H9 (cell line): ENCODE measurements at regions not wholly inside any gene's neighbourhood (a gene's known extent, or its start where the extent isn't known, plus 50 kb on each side); places are given as distances from the start of the nearest gene placed in this dataset.

ENCODE experiments used
- DNase-seq: peaks from one replicate; pipeline ENCODE4 v3.0.0-alpha.2; 2017
- H2AFZ ChIP-seq: one replicate; pipeline ENCODE4 v1.6.1; 2013; ENCODE audit warnings: mild to moderate bottlenecking, low read length, control low read depth, moderate library complexity
- H2AK5ac ChIP-seq: 2 replicates; pipeline ENCODE4 v1.6.1; 2013; ENCODE audit warnings: low read length, control low read depth, mixed read lengths; ENCODE audit not compliant: insufficient read length
- H2BK120ac ChIP-seq: one replicate; pipeline ENCODE4 v1.6.1; 2013; ENCODE audit warnings: low read depth, mild to moderate bottlenecking, low read length, control low read depth, inconsistent platforms; ENCODE audit not compliant: poor library complexity, severe bottlenecking
- H2BK12ac ChIP-seq: 2 replicates; pipeline ENCODE4 v1.6.1; 2013; ENCODE audit warnings: low read length, control low read depth, mixed read lengths, low read depth; ENCODE audit not compliant: insufficient read length
- H2BK15ac ChIP-seq: 2 replicates; pipeline ENCODE4 v1.6.1; 2013; ENCODE audit warnings: low read depth, low read length, control low read depth
- H2BK20ac ChIP-seq: one replicate; pipeline ENCODE4 v1.6.1; 2013; ENCODE audit warnings: low read depth, mild to moderate bottlenecking, low read length, control low read depth, inconsistent platforms; ENCODE audit not compliant: poor library complexity, severe bottlenecking
- H2BK5ac ChIP-seq: 2 replicates; pipeline ENCODE4 v1.6.1; 2013; ENCODE audit warnings: low read length, control low read depth, mixed read lengths; ENCODE audit not compliant: insufficient read length
- H3K14ac ChIP-seq: 2 replicates; pipeline ENCODE4 v1.6.1; 2013; ENCODE audit warnings: low read length, control low read depth; ENCODE audit not compliant: insufficient read depth
- H3K18ac ChIP-seq: 2 replicates; pipeline ENCODE4 v1.6.1; 2013; ENCODE audit warnings: low read depth, mild to moderate bottlenecking, mixed read lengths, low read length, control low read depth; ENCODE audit not compliant: insufficient read length
- H3K23ac ChIP-seq: 2 replicates; pipeline ENCODE4 v1.6.1; 2013; ENCODE audit warnings: low read length, control low read depth, mixed read lengths, low read depth; ENCODE audit not compliant: insufficient read length
- H3K23me2 ChIP-seq: 2 replicates; pipeline ENCODE4 v1.6.1; 2013; ENCODE audit warnings: low read depth, mild to moderate bottlenecking, mixed read lengths, low read length, control low read depth; ENCODE audit not compliant: insufficient read length, poor library complexity, severe bottlenecking
- H3K27ac ChIP-seq: 2 replicates; pipeline ENCODE4 v1.5.1; 2013; ENCODE audit warnings: low read length, control low read depth, mixed read lengths, low read depth; ENCODE audit not compliant: insufficient read length
- H3K27me3 ChIP-seq: 2 replicates; pipeline ENCODE4 v1.6.1; 2013; ENCODE audit warnings: low read length, control low read depth, inconsistent platforms; ENCODE audit not compliant: insufficient read depth
- H3K4ac ChIP-seq: 2 replicates; pipeline ENCODE4 v1.6.1; 2013; ENCODE audit warnings: low read depth, mild to moderate bottlenecking, control low read depth, inconsistent platforms, low read length, moderate library complexity
- H3K4me1 ChIP-seq: 2 replicates; pipeline ENCODE4 v1.6.1; 2013; ENCODE audit warnings: low read length, control low read depth, inconsistent platforms; ENCODE audit not compliant: insufficient read depth
- H3K4me2 ChIP-seq: 2 replicates; pipeline ENCODE4 v1.6.1; 2013; ENCODE audit warnings: low read length, control low read depth, mixed read lengths; ENCODE audit not compliant: insufficient read length, insufficient read depth
- H3K56ac ChIP-seq: 2 replicates; pipeline ENCODE4 v1.6.1; 2013; ENCODE audit warnings: low read depth, mild to moderate bottlenecking, mixed read lengths, low read length, control low read depth; ENCODE audit not compliant: insufficient read length
- H3K79me1 ChIP-seq: 2 replicates; pipeline ENCODE4 v1.6.1; 2013; ENCODE audit warnings: low read depth, mild to moderate bottlenecking, moderate library complexity, low read length, control low read depth, inconsistent platforms; ENCODE audit not compliant: insufficient read depth, poor library complexity, severe bottlenecking
- H3K79me2 ChIP-seq: 2 replicates; pipeline ENCODE4 v1.6.1; 2013; ENCODE audit warnings: low read length, control low read depth, inconsistent platforms; ENCODE audit not compliant: insufficient read depth
- H3K9ac ChIP-seq: 2 replicates; pipeline ENCODE4 v1.6.1; 2013; ENCODE audit warnings: low read length, control low read depth, mixed read lengths; ENCODE audit not compliant: insufficient read length; ENCODE audit errors: extremely low read depth
- H3K9me3 ChIP-seq: one replicate; pipeline ENCODE4 v1.6.1; 2013; ENCODE audit warnings: low read depth, low read length, inconsistent platforms; ENCODE audit not compliant: control insufficient read depth
- H3T11ph ChIP-seq: one replicate; pipeline ENCODE4 v1.6.1; 2013; ENCODE audit warnings: mild to moderate bottlenecking, low read length, control low read depth, inconsistent platforms
- H4K20me1 ChIP-seq: one replicate; pipeline ENCODE4 v1.6.1; 2013; ENCODE audit not compliant: control insufficient read depth, insufficient read length, insufficient read depth
- H4K5ac ChIP-seq: 2 replicates; pipeline ENCODE4 v1.6.1; 2013; ENCODE audit warnings: low read depth, mild to moderate bottlenecking, mixed read lengths, low read length, control low read depth; ENCODE audit not compliant: insufficient read length
- H4K8ac ChIP-seq: replicated peaks from 2 replicates; pipeline ENCODE4 v1.6.1; 2013; ENCODE audit warnings: low read length, control low read depth, mixed read lengths, low read depth; ENCODE audit not compliant: insufficient read length
- H4K91ac ChIP-seq: 2 replicates; pipeline ENCODE4 v1.6.1; 2013; ENCODE audit warnings: low read depth, mild to moderate bottlenecking, moderate library complexity, mixed read lengths, low read length, control low read depth; ENCODE audit not compliant: insufficient read length
- H3K27ac Mint-ChIP-seq, 3 experiments: 2 replicates in 2 of 3; 3 replicates in 1 of 3; pipeline ENCODE4 v1.8.0; 2020 to 2021; ENCODE audit warnings: mixed read lengths in 3 of 3, mild to moderate bottlenecking in 1 of 3, moderate library complexity in 1 of 3
- H3K27me3 Mint-ChIP-seq: 2 replicates; pipeline ENCODE4 v1.8.0; 2021; ENCODE audit warnings: low read depth, mild to moderate bottlenecking, moderate library complexity, mixed read lengths
- H3K36me3 Mint-ChIP-seq, 3 experiments: 2 replicates in 2 of 3; 3 replicates in 1 of 3; pipeline ENCODE4 v1.8.0; 2020 to 2021; ENCODE audit warnings: low read depth in 3 of 3, mixed read lengths in 3 of 3; ENCODE audit not compliant: insufficient read depth in 1 of 3
- H3K4me1 Mint-ChIP-seq, 2 experiments: 2 replicates each; pipeline ENCODE4 v1.8.0; 2020; ENCODE audit warnings: mixed read lengths in 2 of 2
- H3K4me3 Mint-ChIP-seq, 2 experiments: 2 replicates in 1 of 2; 3 replicates in 1 of 2; pipeline ENCODE4 v1.8.0; 2020 to 2021; ENCODE audit warnings: mild to moderate bottlenecking in 2 of 2, mixed read lengths in 2 of 2, moderate library complexity in 1 of 2
- H3K9me3 Mint-ChIP-seq, 2 experiments: 2 replicates in 1 of 2; 3 replicates in 1 of 2; pipeline ENCODE4 v1.8.0; 2020; ENCODE audit warnings: mild to moderate bottlenecking in 2 of 2, mixed read lengths in 2 of 2, moderate library complexity in 1 of 2
- WGBS: extraction: QIAGEN DNeasy Blood & Tissue Kit; methylation state at CpG from one replicate; pipeline ENCODE4 v1.1.7; 2013; ENCODE audit warnings: missing lambda C conversion rate, low lambda C conversion rate, mixed read lengths; ENCODE audit not compliant: insufficient read length; ENCODE audit errors: extremely low coverage; 5-methylcytosine and 5-hydroxymethylcytosine counted together
- TF ChIP-seq, protein P1 (sequence below): fragments of 200-600 bp; sonication (generic); conservative IDR thresholded peaks from 3 replicates; pipeline ENCODE4 v1.8.0; 2021; ENCODE audit warnings: antibody characterized with exemption, mild to moderate bottlenecking

DNA sequence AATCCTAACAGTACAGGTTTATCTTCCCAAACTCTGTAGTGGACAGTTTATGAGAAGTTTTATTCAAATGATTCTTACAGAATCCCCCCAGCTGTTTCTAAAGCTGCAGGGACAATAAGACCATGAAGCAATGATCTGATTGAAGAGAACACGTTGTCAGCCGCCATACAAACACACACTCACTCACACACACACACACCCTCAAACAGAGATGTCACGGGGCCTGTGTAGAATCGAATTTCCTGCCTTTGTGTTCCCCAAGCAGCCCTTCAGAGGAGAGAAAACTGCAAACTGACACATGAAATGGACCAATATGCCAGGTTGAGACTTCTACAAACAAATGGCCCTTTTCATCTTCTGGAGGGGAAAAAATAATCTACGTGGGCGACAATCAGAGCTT is 80.5 kb upstream of the TBX3 start:
- Histone ChIP-seq H3K4me1 (no peaks in the 10 kb centered on the region), H3K27ac (no peak overlapping the region), H2AK5ac (no peak overlapping the region), H2BK12ac (no peak overlapping the region), H3K27me3 (no peaks in the 10 kb centered on the region), H3K14ac (no peak overlapping the region), H3K79me2 (no peaks in the 10 kb centered on the region), H2BK20ac (no peak overlapping the region), H3K4me2 (no peak overlapping the region), H4K8ac (no peak overlapping the region), H2BK15ac (no peak overlapping the region), H3K18ac (no peak overlapping the region), H3K4ac (no peak overlapping the region), H4K5ac (no peak overlapping the region), H3K9ac (no peak overlapping the region), H3K56ac (no peak overlapping the region), H3T11ph (no peak overlapping the region), H4K91ac (no peak overlapping the region), H4K20me1 (no peaks in the 10 kb centered on the region), H2BK120ac (no peak overlapping the region), H2BK5ac (no peak overlapping the region), H3K23ac (no peak overlapping the region), H3K79me1 (no peaks in the 10 kb centered on the region), H2AFZ (no peak overlapping the region), H3K23me2 (no peaks in the 10 kb centered on the region), H3K9me3 (no peaks in the 10 kb centered on the region)
- TF ChIP-seq, protein P1, sequence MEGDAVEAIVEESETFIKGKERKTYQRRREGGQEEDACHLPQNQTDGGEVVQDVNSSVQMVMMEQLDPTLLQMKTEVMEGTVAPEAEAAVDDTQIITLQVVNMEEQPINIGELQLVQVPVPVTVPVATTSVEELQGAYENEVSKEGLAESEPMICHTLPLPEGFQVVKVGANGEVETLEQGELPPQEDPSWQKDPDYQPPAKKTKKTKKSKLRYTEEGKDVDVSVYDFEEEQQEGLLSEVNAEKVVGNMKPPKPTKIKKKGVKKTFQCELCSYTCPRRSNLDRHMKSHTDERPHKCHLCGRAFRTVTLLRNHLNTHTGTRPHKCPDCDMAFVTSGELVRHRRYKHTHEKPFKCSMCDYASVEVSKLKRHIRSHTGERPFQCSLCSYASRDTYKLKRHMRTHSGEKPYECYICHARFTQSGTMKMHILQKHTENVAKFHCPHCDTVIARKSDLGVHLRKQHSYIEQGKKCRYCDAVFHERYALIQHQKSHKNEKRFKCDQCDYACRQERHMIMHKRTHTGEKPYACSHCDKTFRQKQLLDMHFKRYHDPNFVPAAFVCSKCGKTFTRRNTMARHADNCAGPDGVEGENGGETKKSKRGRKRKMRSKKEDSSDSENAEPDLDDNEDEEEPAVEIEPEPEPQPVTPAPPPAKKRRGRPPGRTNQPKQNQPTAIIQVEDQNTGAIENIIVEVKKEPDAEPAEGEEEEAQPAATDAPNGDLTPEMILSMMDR: no peak
- peaks cover 3 to 4% of the 10 kb centered on the region in 2 experiments; a peak in 3 of 4 replicates for H3K4me1 Mint-ChIP-seq
- WGBS: no CpG with 5 or more reads among the region's 6 CpGs
- H3K27me3 Mint-ChIP-seq: no peaks in the 10 kb centered on the region
- H3K9me3 Mint-ChIP-seq: no peaks in the 10 kb centered on the region
- DNase-seq: no peak
- H3K4me3 Mint-ChIP-seq: no peak overlapping the region
- no peak overlapping the region for H3K27ac Mint-ChIP-seq
- no peaks in the 10 kb centered on the region for H3K36me3 Mint-ChIP-seq
